ENCODE measurements at regions not wholly inside any gene's neighbourhood (a gene's known extent, or its start where the extent isn't known, plus 50 kb on each side); places are given as distances from the start of the nearest gene placed in this dataset.

GRCh38 chr10:83346266-83346910, 792.9 kb upstream of the GHITM start:
- no peak for DNase-seq (ENCODE audit: low read depth in 4 of 4, low spot score in 2 of 4)

- no peak for DNase-seq (ENCODE audit: low read depth in 4 of 4, low spot score in 2 of 4)
Measured at GRCh38 chr10:83352588-83352987, 786.7 kb upstream of the GHITM start.

DNA sequence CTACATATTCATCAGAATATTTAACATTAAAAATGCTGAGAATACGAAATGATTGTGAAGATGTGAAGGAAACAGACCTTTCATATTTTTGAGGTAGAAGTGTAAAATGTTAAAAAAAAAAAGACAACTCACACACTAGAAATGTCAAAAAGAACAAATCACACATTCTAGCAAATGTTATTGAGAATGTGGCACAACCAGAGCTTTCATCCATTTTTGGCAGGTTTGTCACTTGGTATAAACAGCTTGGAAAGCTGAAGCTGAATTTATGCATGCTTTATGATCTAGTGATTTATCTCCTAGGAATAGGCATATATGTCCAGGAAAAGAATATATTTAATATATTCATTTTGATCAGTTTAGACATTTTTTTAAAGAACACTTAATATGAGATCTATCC, 784.9 kb upstream of the GHITM start:
- DNase-seq (ENCODE audit: low read depth in 4 of 4, low spot score in 2 of 4), result no peak

DNA sequence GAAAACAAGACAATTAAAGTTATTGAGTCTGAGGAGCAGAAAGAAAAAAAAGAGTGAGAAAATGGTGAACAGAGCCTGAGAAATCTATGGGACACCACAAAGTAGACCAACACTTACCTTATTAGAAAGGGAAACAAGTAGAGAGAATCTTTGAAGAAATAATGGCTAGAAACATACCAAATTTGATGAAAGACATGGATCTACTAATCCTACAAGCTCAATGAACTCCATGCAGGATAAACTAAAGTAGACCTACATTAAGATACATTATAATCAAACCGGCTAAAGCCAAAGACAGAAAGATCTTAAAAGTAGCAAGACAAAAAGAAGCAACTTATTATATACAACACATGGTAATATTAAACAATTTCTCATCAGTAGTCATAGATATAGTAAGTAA, 782.3 kb upstream of the GHITM start:
- DNase-seq (ENCODE audit: low read depth in 4 of 4, low spot score in 2 of 4), result no peak

- DNase-seq (ENCODE audit: low read depth in 4 of 4, low spot score in 2 of 4), result no peak
Measured at GRCh38 chr10:83357627-83358026, 781.7 kb upstream of the GHITM start.

DNA sequence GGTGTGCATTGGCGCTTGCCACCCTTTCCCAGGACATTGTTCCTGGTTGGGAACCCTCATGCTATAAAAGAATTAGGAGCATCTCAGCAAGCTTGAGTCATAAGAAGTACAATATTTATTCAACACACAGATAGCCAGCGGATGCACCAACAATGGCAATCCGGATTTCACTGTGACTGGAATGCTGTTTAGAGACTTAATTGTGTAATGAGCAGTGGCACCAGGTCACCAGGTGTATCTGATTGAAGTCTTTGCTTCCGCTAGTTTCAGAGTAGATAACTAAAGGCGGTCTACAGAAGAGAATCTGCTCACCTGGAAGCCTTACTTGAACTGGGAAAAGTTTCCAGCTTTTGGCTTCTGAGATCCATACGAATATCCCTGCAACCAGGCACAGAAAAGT, 772.3 kb upstream of the GHITM start:
- DNase-seq (ENCODE audit: low read depth in 4 of 4, low spot score in 2 of 4), result no peak

GRCh38 chr10:83371696-83372490, 767.4 kb upstream of the GHITM start:
- DNase-seq (ENCODE audit: low read depth in 4 of 4, low spot score in 2 of 4), result no peak

GRCh38 chr10:83372646-83373045, 766.7 kb upstream of the GHITM start:
- DNase-seq (ENCODE audit: low read depth in 4 of 4, low spot score in 2 of 4), result no peak

- DNase-seq (ENCODE audit: low read depth in 4 of 4, low spot score in 2 of 4), result peak in 1 of 4 donors; percentile 6
Measured at GRCh38 chr10:83373671-83374070, 765.6 kb upstream of the GHITM start.

- no peak for DNase-seq (ENCODE audit: low read depth in 4 of 4, low spot score in 2 of 4)
Measured at GRCh38 chr10:83374741-83375140, 764.6 kb upstream of the GHITM start.

DNA sequence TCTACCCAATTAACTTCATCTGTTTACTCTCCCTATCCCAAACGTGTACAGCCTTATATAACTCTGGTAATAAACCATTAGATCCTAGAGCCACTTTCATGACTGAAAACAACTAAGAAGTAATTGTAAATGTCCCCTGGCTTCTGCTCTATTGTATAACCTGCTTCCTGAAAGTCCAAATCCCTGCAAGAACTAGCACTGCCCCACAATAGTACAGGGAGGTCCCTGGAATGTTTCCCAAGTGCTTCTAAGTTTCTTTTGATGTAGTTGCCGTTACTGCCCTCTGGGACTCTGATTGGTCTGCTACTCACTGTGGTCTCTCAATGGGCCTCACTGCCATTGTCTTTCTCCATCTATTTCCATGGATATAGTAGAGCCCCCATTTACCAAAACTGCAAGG, 764.0 kb upstream of the GHITM start:
- no peak for DNase-seq (ENCODE audit: low read depth in 4 of 4, low spot score in 2 of 4)

DNA sequence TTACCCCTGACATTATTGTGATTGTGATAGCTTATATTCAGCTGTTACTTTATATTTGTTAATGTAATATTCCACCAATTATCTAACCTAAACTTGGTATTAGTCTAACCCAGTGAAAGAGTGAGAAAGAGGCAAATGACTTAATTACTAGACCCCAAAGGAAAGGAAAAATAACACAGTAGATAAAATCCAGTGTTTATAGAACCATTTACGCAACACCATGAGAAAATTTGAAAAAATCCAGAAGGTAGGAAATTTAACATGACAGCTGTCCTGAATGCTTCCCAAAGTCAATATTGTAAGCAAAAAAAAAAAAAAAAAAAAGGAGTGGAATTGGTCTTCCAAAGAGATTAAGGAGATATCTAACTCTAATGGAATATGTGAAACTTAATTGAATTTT, 741.5 kb upstream of the GHITM start:
- no peak for DNase-seq (ENCODE audit: low read depth in 4 of 4, low spot score in 2 of 4)

DNA sequence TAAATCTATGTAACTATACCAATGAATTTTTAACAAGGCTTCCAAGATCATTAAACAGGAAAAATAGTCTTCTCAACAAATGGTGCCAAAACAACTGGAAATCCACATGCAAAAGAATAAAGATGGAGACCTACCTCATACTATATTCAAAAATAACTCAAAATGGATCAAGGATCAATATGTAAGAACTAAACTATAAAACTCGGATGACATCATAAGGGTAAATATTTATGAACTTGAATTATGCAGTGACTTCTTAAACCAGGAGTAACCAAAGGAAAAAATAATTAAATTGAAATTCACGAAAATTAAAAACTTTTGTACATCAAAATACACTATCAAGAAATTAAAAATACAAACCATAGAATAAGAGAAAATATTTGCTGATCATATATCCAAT, 728.7 kb upstream of the GHITM start:
- no peak for DNase-seq (ENCODE audit: low read depth in 4 of 4, low spot score in 2 of 4)

DNA sequence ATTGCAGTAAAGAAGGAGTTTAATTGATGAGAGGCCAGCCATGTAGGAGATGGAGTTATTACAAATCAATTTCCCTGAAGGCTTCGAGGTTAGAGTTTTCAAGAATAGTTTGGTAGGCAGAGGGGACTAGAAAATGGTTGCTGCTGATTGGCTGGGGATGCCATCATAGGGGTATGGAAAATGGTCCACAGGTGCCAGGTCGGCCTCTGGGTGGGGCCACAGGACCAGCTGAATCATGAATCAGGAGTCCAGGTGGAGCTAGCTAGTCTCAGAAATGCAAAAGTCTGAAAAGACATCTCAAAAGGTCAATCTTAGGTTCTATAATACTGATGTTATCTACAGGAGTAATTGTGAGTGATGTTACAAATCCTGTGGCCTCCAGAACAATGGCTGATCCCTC, 714.0 kb upstream of the GHITM start:
- DNase-seq (ENCODE audit: low read depth in 4 of 4, low spot score in 2 of 4), result no peak

GRCh38 chr10:83427101-83427500, 712.2 kb upstream of the GHITM start:
- DNase-seq (ENCODE audit: low read depth in 4 of 4, low spot score in 2 of 4), result no peak

DNA sequence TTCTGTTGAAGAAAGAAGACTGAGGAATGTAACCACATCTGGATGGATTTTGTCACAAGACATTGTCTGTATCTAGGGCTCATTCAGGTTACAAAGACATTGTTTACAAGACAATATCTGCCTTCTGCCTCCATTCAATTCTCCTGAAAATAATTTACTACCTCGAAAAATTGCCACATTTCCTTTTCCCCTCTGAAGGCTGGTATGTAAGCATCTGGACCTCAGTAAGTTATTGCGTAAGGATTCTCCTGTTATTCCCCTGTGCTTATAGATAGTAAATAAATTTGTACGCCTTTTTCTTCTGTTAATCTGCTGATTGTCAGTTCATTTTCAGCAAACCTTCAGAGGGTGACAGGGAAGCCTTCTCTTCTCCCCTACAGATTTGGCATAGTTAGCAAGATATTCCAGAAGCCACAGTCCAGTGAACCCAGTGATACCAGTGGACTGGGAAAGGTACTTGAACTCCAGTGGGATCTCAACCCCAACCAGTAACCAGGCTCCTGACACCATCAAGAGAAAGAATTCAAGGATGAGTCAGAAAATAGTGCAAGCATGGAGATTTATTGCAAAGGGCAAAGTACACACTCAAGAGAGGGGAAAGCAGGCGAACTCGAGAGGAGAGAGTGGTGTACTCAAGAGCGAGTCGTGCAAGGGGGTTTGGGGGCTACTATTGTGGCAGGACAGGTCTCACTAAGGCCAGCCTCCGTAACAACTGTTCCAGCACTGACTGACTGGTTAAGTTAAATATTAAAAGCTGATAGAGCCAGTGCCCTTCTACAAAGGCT, 706.9 kb upstream of the GHITM start:
- no peak for DNase-seq (ENCODE audit: low read depth in 4 of 4, low spot score in 2 of 4)

DNA sequence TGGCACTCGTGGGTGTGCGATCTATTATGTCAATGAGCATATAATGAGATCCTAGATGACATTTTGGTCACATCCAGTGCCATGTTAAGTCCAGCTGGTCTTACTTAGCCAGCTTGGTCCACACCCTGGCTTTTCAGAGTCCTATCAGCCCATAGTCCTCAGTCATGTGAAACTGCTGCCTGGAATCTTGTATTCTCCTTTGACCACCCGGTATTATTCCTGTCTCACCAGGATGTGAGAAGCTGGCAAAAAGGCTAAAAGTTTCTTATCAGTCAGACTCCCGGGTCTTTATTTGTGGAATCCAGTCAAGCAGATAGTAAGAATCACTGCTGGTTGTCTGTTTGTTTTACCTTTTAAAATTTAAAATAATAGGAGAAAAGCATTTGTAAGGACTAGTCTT, 705.6 kb upstream of the GHITM start:
- DNase-seq (ENCODE audit: low read depth in 4 of 4, low spot score in 2 of 4), result no peak

GRCh38 chr10:83448013-83448412, 691.3 kb upstream of the GHITM start:
- no peak for DNase-seq (ENCODE audit: low read depth in 4 of 4, low spot score in 2 of 4)

DNA sequence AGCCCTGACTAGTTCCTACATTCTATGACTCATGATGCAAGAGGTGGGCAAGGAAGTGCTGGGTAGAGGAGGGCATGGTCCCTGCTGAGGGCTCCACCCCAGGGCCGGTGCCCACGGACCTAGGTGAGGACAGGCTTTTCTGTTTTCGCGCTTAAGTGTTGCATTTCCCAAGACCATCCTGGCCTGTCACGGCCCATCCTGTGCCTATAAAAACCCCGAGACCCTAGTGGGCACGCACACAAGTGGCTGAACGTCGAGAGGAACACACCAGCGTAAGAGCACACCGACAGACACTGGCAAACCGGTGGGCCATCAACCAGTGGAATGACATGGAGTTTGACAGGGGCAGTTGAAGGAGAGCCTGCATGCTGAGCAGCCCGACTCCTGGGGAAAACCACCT, 680.7 kb upstream of the GHITM start:
- DNase-seq (ENCODE audit: low read depth in 4 of 4, low spot score in 2 of 4), result no peak

GRCh38 chr10:83459124-83459523, 680.2 kb upstream of the GHITM start:
- DNase-seq (ENCODE audit: low read depth in 4 of 4, low spot score in 2 of 4), result no peak

DNA sequence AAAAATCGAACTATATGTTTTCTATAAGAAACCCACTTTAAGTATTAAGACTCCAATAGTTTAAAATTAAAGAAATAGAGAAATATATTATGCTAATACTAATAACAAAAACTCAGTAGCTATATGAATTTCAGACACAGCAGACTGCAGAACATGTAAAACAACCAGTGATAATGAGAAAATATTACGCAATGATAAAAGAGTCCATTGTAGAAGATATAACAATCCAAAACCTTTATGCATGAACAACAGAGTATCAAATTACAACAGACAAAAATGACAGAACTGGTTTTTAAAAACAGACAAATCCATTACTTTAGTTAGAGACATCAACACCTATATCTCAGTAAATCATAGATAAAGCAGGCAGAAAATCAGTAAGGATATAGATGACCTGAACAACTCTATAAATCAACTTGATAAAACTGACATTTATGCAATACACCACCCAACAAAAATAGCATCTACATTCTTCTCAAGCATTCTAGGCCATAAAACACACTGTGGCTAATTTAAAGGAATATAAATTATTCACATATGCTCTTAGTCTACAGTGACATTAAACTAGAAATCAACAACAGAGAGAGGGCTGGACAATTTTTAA, 669.5 kb upstream of the GHITM start:
- DNase-seq (ENCODE audit: low read depth in 4 of 4, low spot score in 2 of 4), result peak in 1 of 4 donors; percentile 2

Measured in left renal cortex interstitium (tissue), 4 donors.